Stimulated activated CD8-positive, alpha-beta memory T cell treated with anti-CD3 and anti-CD28 coated beads, Interleukin-4, amount 100 ng/mL, for 1 hour (primary cell): ENCODE measurements at regions not wholly inside any gene's neighbourhood (a gene's known extent, or its start where the extent isn't known, plus 50 kb on each side); places are given as distances from the start of the nearest gene placed in this dataset.

Source experiments
- DNase-seq, 2 donors: peaks; one replicate each; pipeline ENCODE4 v3.0.0-alpha.2; 2020; ENCODE audit warnings: low read depth in 2 of 2, low spot score in 1 of 2

GRCh38 chr21:28663754-28664153 lies 328.9 kb downstream of the LTN1 start:
- DNase-seq, result no peak

- no peak for DNase-seq
Measured at GRCh38 chr21:28663111-28663693, 329.5 kb downstream of the LTN1 start.

- no peak for DNase-seq
Measured at GRCh38 chr21:28657566-28657965, 335.1 kb downstream of the LTN1 start.

GRCh38 chr21:28655471-28655870 lies 337.2 kb downstream of the LTN1 start:
- DNase-seq, result no peak

- no peak for DNase-seq
Measured at GRCh38 chr21:28654406-28654805, 338.3 kb downstream of the LTN1 start.

- no peak for DNase-seq
Measured at GRCh38 chr21:28644762-28645161, 347.9 kb downstream of the LTN1 start.

GRCh38 chr21:28642891-28643290 lies 349.8 kb downstream of the LTN1 start:
- no peak for DNase-seq

GRCh38 chr21:28641731-28642130 lies 350.9 kb downstream of the LTN1 start:
- DNase-seq, result no peak

- DNase-seq, result no peak
Measured at GRCh38 chr21:28640326-28640725, 352.4 kb downstream of the LTN1 start.

- no peak for DNase-seq
Measured at GRCh38 chr21:28639737-28640136, 352.9 kb downstream of the LTN1 start.

- DNase-seq, result no peak
Measured at GRCh38 chr21:28636752-28637691, 355.7 kb downstream of the LTN1 start.

GRCh38 chr21:28635541-28635940 lies 357.1 kb downstream of the LTN1 start:
- DNase-seq, result no peak

- no peak for DNase-seq
Measured at GRCh38 chr21:28633839-28634555, 358.7 kb downstream of the LTN1 start.

GRCh38 chr21:28632755-28633408 lies 359.8 kb downstream of the LTN1 start:
- no peak for DNase-seq

- no peak for DNase-seq
Measured at GRCh38 chr21:28627691-28628090, 365.0 kb downstream of the LTN1 start.

- no peak for DNase-seq
Measured at GRCh38 chr21:28627261-28627660, 365.4 kb downstream of the LTN1 start.

- DNase-seq, result no peak
Measured at GRCh38 chr21:28624626-28625025, 368.1 kb downstream of the LTN1 start.

GRCh38 chr21:28617300-28617699 lies 375.4 kb downstream of the LTN1 start:
- no peak for DNase-seq

GRCh38 chr21:28615276-28615675 lies 377.4 kb downstream of the LTN1 start:
- DNase-seq, result no peak

- DNase-seq, result no peak
Measured at GRCh38 chr21:28614791-28615190, 377.9 kb downstream of the LTN1 start.

- DNase-seq, result no peak
Measured at GRCh38 chr21:28608646-28609045, 384.0 kb downstream of the LTN1 start.
